Heart left ventricle (tissue), 13 donors: ENCODE measurements at regions not wholly inside any gene's neighbourhood (a gene's known extent, or its start where the extent isn't known, plus 50 kb on each side); places are given as distances from the start of the nearest gene placed in this dataset.

Source experiments
- CTCF ChIP-seq, 12 donors: fragments of 200-600 bp; sonication (generic) in 4 of 12; IDR thresholded peaks; one replicate each; pipeline versions ENCODE4 v1.5.0 to v1.8.0; 2018 to 2022; ENCODE audit warnings: antibody characterized with exemption in 12 of 12, mild to moderate bottlenecking in 5 of 12
- POLR2A ChIP-seq, 2 donors: fragments of 450-650 bp; IDR thresholded peaks; one replicate each; pipeline ENCODE4 v1.6.1; 2017; ENCODE audit warnings: antibody characterized with exemption in 2 of 2, mild to moderate bottlenecking in 2 of 2, moderate library complexity in 2 of 2
- donor health status: ischemic (EF 13 %, LVEDD 7.1; RV severe dilation, severe dysfunction).
- donor health status: DM: no; HTN: yes; CAD: no.
- donor health status: DM: no; HTN: no; CAD: no.
- donor health status: ischemic (EF 25% LVEDD 6.9; RV normal size, moderate dysfunction).
- donor health status: ischemic (EF 25% LVEDD 5.7; RV mildly dilated, moderate dysfunction).
- donor health status: ischemic (EF 35%, LVEDD 5.7; RV mildly dilated, moderate dysfunction).
- donor health status: nonischemic (EF 11% LVEDD 7.7; RV severe dilation, severe dysfunction).
- donor health status: DM: yes; HTN: yes; CAD: no.
- donor health status: PGD.
- donor health status: ischemic (EF 29% LVEDD 5.4; RV normal size, mild dysfunction).
- donor health status: nonischemic (EF 23%, LVEDD 6.1; RV moderate dilation, normal function).

- TF ChIP-seq CTCF (IDR thresholded peaks at IDR 0.05) (no peak), POLR2A (IDR thresholded peaks at IDR 0.05) (no peak)
Measured at GRCh38 chr3:14000556-14000955, 120.7 kb upstream of the WNT7A start.
